ENCODE measurements at regions not wholly inside any gene's neighbourhood (a gene's known extent, or its start where the extent isn't known, plus 50 kb on each side); places are given as distances from the start of the nearest gene placed in this dataset.

- ATAC-seq (no peak), DNase-seq (ENCODE audit: low spot score in 2 of 2) (no peak)
- Mint-ChIP-seq H3K4me1 (no peaks in the 10 kb centered on the region), H3K4me3 (no peak overlapping the region), H3K27ac (no peak overlapping the region), H3K9me3 (peaks cover 18% of the 10 kb centered on the region), H3K36me3 (no peaks in the 10 kb centered on the region)
Observed at GRCh38 chr11:121842192-121842585, 273.8 kb downstream of the BLID start.

- DNase-seq (ENCODE audit: low spot score in 2 of 2) = no peak
Observed at GRCh38 chr11:121841487-121842191, 274.4 kb downstream of the BLID start.

GRCh38 chr11:121839781-121840180 lies 276.2 kb downstream of the BLID start:
- Mint-ChIP-seq H3K9me3 (peaks cover 15% of the 10 kb centered on the region), H3K4me1 (no peaks in the 10 kb centered on the region), H3K27ac (no peak overlapping the region), H3K4me3 (no peak overlapping the region), H3K36me3 (no peaks in the 10 kb centered on the region)
- no peak for DNase-seq (ENCODE audit: low spot score in 2 of 2)
- ATAC-seq = no peak

More at GRCh38 chr11:121841487-121842191, 274.4 kb downstream of the BLID start:
- Mint-ChIP-seq H3K4me1 (no peaks in the 10 kb centered on the region), H3K36me3 (no peaks in the 10 kb centered on the region), H3K27ac (no peak overlapping the region), H3K9me3 (peaks cover 18% of the 10 kb centered on the region), H3K4me3 (no peak overlapping the region)
- ATAC-seq = no peak

GRCh38 chr11:121838571-121838970 lies 277.4 kb downstream of the BLID start:
- Mint-ChIP-seq H3K9me3 (peaks cover 24% of the 10 kb centered on the region), H3K27ac (no peak overlapping the region), H3K36me3 (no peaks in the 10 kb centered on the region), H3K4me1 (no peaks in the 10 kb centered on the region), H3K4me3 (no peak overlapping the region)
- no peak for DNase-seq (ENCODE audit: low spot score in 2 of 2)
- no peak for ATAC-seq

- DNase-seq (ENCODE audit: low spot score in 2 of 2) (no peak), ATAC-seq (no peak)
- Mint-ChIP-seq H3K9me3 (peaks cover 36% of the 10 kb centered on the region), H3K36me3 (no peaks in the 10 kb centered on the region), H3K4me1 (no peaks in the 10 kb centered on the region), H3K4me3 (no peak overlapping the region), H3K27ac (no peak overlapping the region)
Observed at GRCh38 chr11:121833970-121834369, 282.0 kb downstream of the BLID start.

- no peaks in the 10 kb centered on the region for H3K4me1 Mint-ChIP-seq
- H3K9me3 Mint-ChIP-seq = peaks cover 25% of the 10 kb centered on the region
- DNase-seq (ENCODE audit: low spot score in 2 of 2) = no peak
- ATAC-seq = no peak
- H3K4me3 Mint-ChIP-seq = no peak overlapping the region
- H3K27ac Mint-ChIP-seq = no peak overlapping the region
- no peaks in the 10 kb centered on the region for H3K36me3 Mint-ChIP-seq
Observed at GRCh38 chr11:121829159-121829643, 286.8 kb downstream of the BLID start.

- no peaks in the 10 kb centered on the region for H3K36me3 Mint-ChIP-seq
- no peak overlapping the region for H3K27ac Mint-ChIP-seq
- no peak for DNase-seq (ENCODE audit: low spot score in 2 of 2)
- ATAC-seq = no peak
- H3K4me1 Mint-ChIP-seq = no peaks in the 10 kb centered on the region
- H3K9me3 Mint-ChIP-seq = peaks cover 28% of the 10 kb centered on the region
- no peak overlapping the region for H3K4me3 Mint-ChIP-seq
Observed at GRCh38 chr11:121814962-121815361, 301.1 kb downstream of the BLID start.

- Mint-ChIP-seq H3K9me3 (peaks cover 28% of the 10 kb centered on the region), H3K4me3 (no peak overlapping the region), H3K27ac (no peak overlapping the region), H3K4me1 (no peaks in the 10 kb centered on the region), H3K36me3 (no peaks in the 10 kb centered on the region)
- DNase-seq (ENCODE audit: low spot score in 2 of 2) (no peak), ATAC-seq (no peak)
Observed at GRCh38 chr11:121814296-121814695, 301.7 kb downstream of the BLID start.

- Mint-ChIP-seq H3K9me3 (peaks cover 25% of the 10 kb centered on the region), H3K36me3 (no peaks in the 10 kb centered on the region), H3K4me3 (no peak overlapping the region), H3K27ac (no peak overlapping the region), H3K4me1 (no peaks in the 10 kb centered on the region)
- DNase-seq (ENCODE audit: low spot score in 2 of 2) = no peak
- no peak for ATAC-seq
Observed at GRCh38 chr11:121810291-121810690, 305.7 kb downstream of the BLID start.

GRCh38 chr11:121808096-121808495 lies 307.9 kb downstream of the BLID start:
- H3K27ac Mint-ChIP-seq = no peak overlapping the region
- DNase-seq (ENCODE audit: low spot score in 2 of 2) (no peak), ATAC-seq (no peak)
- no peaks in the 10 kb centered on the region for H3K4me1 Mint-ChIP-seq
- no peaks in the 10 kb centered on the region for H3K36me3 Mint-ChIP-seq
- peaks cover 23% of the 10 kb centered on the region for H3K9me3 Mint-ChIP-seq
- no peak overlapping the region for H3K4me3 Mint-ChIP-seq

- Mint-ChIP-seq H3K27ac (no peak overlapping the region), H3K9me3 (peaks cover 17% of the 10 kb centered on the region), H3K4me1 (no peaks in the 10 kb centered on the region), H3K4me3 (no peak overlapping the region), H3K36me3 (no peaks in the 10 kb centered on the region)
- no peak for ATAC-seq
- DNase-seq (ENCODE audit: low spot score in 2 of 2) = no peak
Observed at GRCh38 chr11:121807051-121807450, 309.0 kb downstream of the BLID start.

- DNase-seq (ENCODE audit: low spot score in 2 of 2) (no peak), ATAC-seq (no peak)
- H3K36me3 Mint-ChIP-seq = no peaks in the 10 kb centered on the region
- H3K27ac Mint-ChIP-seq = no peak overlapping the region
- no peak overlapping the region for H3K4me3 Mint-ChIP-seq
- peaks cover 6% of the 10 kb centered on the region for H3K9me3 Mint-ChIP-seq
- H3K4me1 Mint-ChIP-seq = no peaks in the 10 kb centered on the region
Observed at GRCh38 chr11:121802542-121802941, 313.5 kb downstream of the BLID start.

- Mint-ChIP-seq H3K4me1 (no peaks in the 10 kb centered on the region), H3K4me3 (no peak overlapping the region), H3K36me3 (no peaks in the 10 kb centered on the region), H3K9me3 (peaks cover 6% of the 10 kb centered on the region), H3K27ac (no peak overlapping the region)
- no peak for ATAC-seq
- no peak for DNase-seq (ENCODE audit: low spot score in 2 of 2)
Observed at GRCh38 chr11:121801781-121802180, 314.2 kb downstream of the BLID start.

GRCh38 chr11:121801394-121801748 lies 314.6 kb downstream of the BLID start:
- DNase-seq (ENCODE audit: low spot score in 2 of 2) (no peak), ATAC-seq (no peak)
- Mint-ChIP-seq H3K27ac (no peak overlapping the region), H3K36me3 (no peaks in the 10 kb centered on the region), H3K4me3 (no peak overlapping the region), H3K4me1 (no peaks in the 10 kb centered on the region), H3K9me3 (peaks cover 6% of the 10 kb centered on the region)

GRCh38 chr11:121800731-121801393 lies 315.2 kb downstream of the BLID start:
- H3K4me1 Mint-ChIP-seq = no peaks in the 10 kb centered on the region

GRCh38 chr11:121800240-121800639 lies 315.8 kb downstream of the BLID start:
- no peak overlapping the region for H3K4me3 Mint-ChIP-seq

More at GRCh38 chr11:121800731-121801393, 315.2 kb downstream of the BLID start:
- no peak for DNase-seq (ENCODE audit: low spot score in 2 of 2)
- no peak for ATAC-seq
- Mint-ChIP-seq H3K27ac (no peak overlapping the region), H3K9me3 (peaks cover 6% of the 10 kb centered on the region), H3K4me3 (no peak overlapping the region), H3K36me3 (no peaks in the 10 kb centered on the region)

More at GRCh38 chr11:121800240-121800639, 315.8 kb downstream of the BLID start:
- DNase-seq (ENCODE audit: low spot score in 2 of 2) = no peak
- H3K9me3 Mint-ChIP-seq = peaks cover 6% of the 10 kb centered on the region
- no peaks in the 10 kb centered on the region for H3K36me3 Mint-ChIP-seq
- no peaks in the 10 kb centered on the region for H3K4me1 Mint-ChIP-seq
- ATAC-seq = no peak
- H3K27ac Mint-ChIP-seq = no peak overlapping the region
